ENCODE measurements at regions not wholly inside any gene's neighbourhood (a gene's known extent, or its start where the extent isn't known, plus 50 kb on each side); places are given as distances from the start of the nearest gene placed in this dataset.

DNA sequence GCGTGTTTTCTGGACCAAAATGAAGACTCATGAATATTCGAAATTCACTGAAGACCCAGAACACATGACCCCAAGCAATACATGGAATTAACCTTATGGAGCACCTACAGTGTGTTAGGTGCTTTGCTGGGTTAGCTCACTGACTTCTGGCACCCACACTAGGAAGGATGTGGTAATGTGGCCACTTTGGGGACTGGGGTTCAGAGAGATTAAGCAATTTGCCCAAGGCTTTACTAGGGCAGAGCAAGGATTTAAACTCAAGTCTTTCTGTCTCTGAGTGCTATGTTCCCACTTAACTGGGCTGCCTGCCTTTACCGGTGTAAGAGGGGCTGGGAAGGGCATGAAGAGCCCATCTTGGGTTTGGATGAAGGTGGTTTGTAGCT, 162.0 kb upstream of the ATP6AP2 start:
- peak in 1 of 3 donors; percentile 2 for DNase-seq
- H3K4me3 ChIP-seq (ENCODE audit: insufficient read depth, low read depth, low read length, poor library complexity, severe bottlenecking): no peak overlapping the region

DNA sequence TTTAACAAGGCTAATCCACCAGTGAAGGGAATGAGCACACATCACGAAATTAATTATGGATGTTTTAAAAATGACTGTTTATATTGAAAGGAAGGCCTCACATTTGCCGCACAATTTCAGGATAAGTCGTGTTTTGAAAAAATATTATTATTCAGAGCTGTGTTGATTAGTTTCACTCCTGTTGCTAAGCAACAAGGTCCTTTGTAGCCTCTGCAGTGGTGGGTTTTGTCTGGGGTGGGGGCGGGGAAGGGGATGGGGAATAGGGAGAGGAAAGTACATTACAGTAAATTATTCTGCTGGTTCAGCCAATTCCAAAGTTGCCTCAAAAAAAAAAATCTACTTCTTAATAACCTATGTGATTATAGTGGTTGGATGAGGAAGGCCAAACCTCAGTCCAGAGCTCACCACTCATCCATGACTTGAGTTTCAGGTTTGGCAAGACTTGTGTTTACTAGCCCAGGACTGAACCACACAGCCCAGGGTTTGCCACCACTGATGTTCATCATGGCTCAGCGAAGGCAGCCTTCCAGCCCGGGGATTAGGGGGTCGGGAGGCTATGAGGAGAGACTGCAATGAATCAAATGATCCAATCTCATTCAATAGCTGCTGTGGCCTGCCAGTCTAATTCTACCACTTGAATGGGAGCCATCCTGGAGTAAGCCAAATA, 162.5 kb upstream of the ATP6AP2 start:
- no peaks in the 10 kb centered on the region for H3K4me1 ChIP-seq (ENCODE audit: control insufficient read depth, insufficient read depth, low read length, poor library complexity, severe bottlenecking)
- H3K36me3 ChIP-seq (ENCODE audit: control insufficient read depth, insufficient read depth, low read length): no peaks in the 10 kb centered on the region
- H3K27ac ChIP-seq (ENCODE audit: insufficient read depth, low read length, poor library complexity, severe bottlenecking): no peak overlapping the region
- no peak for DNase-seq
- no peak overlapping the region for H3K4me3 ChIP-seq (ENCODE audit: insufficient read depth, low read depth, low read length, poor library complexity, severe bottlenecking)
- H3K27me3 ChIP-seq (replicated peaks; ENCODE audit: control insufficient read depth, insufficient read depth, low read length, poor library complexity, severe bottlenecking): no peaks in the 10 kb centered on the region
- H3K9me3 ChIP-seq (ENCODE audit: control insufficient read depth, low read length): no peaks in the 10 kb centered on the region

More for the DNA sequence above, 162.0 kb upstream of the ATP6AP2 start:
- Histone ChIP-seq H3K36me3 (ENCODE audit: control insufficient read depth, insufficient read depth, low read length) (no peaks in the 10 kb centered on the region), H3K27ac (ENCODE audit: insufficient read depth, low read length, poor library complexity, severe bottlenecking) (no peak overlapping the region), H3K4me1 (ENCODE audit: control insufficient read depth, insufficient read depth, low read length, poor library complexity, severe bottlenecking) (no peaks in the 10 kb centered on the region), H3K9me3 (ENCODE audit: control insufficient read depth, low read length) (no peaks in the 10 kb centered on the region), H3K27me3 (replicated peaks; ENCODE audit: control insufficient read depth, insufficient read depth, low read length, poor library complexity, severe bottlenecking) (no peaks in the 10 kb centered on the region)

DNA sequence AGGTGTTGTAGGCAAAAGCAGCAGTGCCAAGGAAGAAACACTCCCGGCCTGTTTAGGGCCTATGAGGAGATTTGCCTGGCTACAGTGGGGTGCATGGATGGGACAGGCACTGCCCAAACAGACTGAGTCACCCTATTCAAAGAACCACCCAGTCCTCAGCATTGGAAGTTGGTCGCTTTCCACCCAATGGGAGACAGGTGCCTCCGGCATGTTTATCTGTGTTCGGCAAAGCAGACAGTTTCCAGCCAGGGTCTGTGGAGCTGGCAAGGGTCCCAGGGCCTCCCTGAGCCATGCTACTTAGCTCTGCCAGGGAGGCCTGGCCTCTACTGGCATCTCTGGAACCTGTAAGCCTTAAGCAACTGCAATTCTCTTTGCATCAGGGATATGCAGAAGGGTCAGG, 165.1 kb upstream of the ATP6AP2 start:
- H3K4me1 ChIP-seq (ENCODE audit: control insufficient read depth, insufficient read depth, low read length, poor library complexity, severe bottlenecking): no peaks in the 10 kb centered on the region
- H3K36me3 ChIP-seq (ENCODE audit: control insufficient read depth, insufficient read depth, low read length): no peaks in the 10 kb centered on the region
- no peaks in the 10 kb centered on the region for H3K9me3 ChIP-seq (ENCODE audit: control insufficient read depth, low read length)
- H3K27me3 ChIP-seq (replicated peaks; ENCODE audit: control insufficient read depth, insufficient read depth, low read length, poor library complexity, severe bottlenecking): no peaks in the 10 kb centered on the region
- H3K4me3 ChIP-seq (ENCODE audit: insufficient read depth, low read depth, low read length, poor library complexity, severe bottlenecking): no peak overlapping the region
- no peak overlapping the region for H3K27ac ChIP-seq (ENCODE audit: insufficient read depth, low read length, poor library complexity, severe bottlenecking)
- no peak for DNase-seq

DNA sequence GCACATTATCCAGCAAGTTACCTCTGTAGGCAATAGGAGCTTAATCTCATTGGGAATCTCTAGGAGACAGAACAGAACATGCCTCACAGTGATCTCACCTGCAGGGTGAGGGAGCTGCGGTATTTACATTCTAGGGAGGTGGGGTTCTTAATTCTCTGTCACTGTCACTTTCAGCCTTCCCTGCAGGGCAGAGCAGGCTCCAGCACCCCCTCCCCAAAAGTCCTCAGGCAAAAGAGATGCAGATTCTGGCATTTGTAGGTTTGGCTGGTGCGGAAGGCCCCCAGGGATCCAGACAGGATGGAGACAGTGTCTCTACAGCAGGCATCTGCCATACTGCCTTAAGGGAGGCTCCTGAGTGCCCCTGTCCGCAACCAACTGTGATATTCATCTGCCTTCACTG, 166.4 kb upstream of the ATP6AP2 start:
- DNase-seq: no peak
- H3K27me3 ChIP-seq (replicated peaks; ENCODE audit: control insufficient read depth, insufficient read depth, low read length, poor library complexity, severe bottlenecking): no peaks in the 10 kb centered on the region

DNA sequence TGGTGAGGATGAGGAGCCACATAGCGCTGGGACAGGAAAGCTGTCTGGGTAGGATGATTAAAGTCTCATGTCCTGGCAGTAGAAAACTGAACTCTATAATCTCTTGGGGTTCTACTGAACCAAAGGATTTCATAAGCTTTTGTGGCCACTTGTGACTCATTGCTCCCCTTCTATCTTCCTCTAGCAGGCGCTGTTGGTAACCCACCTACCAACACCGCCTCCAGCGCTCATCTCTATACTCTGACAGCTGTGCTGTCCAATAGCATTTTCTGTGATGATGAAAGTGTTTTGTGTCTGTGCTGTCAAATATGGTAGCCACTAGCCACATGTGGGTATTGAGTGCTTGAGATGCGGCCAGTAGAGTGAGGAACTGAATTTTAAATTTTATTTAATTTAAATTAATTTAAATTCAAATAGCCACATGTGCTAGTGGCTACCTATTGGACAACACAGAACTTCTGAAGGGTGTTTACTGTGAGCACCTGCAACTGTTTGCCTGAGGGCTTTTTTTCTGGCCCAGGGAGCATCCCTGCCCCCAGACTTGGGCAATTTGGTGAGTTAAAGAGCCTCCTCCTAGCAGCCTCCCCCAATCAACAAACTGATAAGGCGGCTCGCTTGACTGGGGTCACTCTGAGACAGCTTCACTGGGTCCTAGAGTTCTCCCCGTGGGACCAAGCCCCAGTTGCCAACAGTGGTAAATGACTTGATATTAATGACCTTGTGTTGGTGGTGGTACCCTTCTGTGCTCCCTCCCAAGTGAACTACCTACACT, 169.2 kb upstream of the ATP6AP2 start:
- H3K9me3 ChIP-seq (ENCODE audit: control insufficient read depth, low read length): no peaks in the 10 kb centered on the region
- H3K27ac ChIP-seq (ENCODE audit: insufficient read depth, low read length, poor library complexity, severe bottlenecking): no peak overlapping the region
- H3K36me3 ChIP-seq (ENCODE audit: control insufficient read depth, insufficient read depth, low read length): no peaks in the 10 kb centered on the region
- no peaks in the 10 kb centered on the region for H3K27me3 ChIP-seq (replicated peaks; ENCODE audit: control insufficient read depth, insufficient read depth, low read length, poor library complexity, severe bottlenecking)
- H3K4me3 ChIP-seq (ENCODE audit: insufficient read depth, low read depth, low read length, poor library complexity, severe bottlenecking): no peak overlapping the region
- no peak for DNase-seq
- H3K4me1 ChIP-seq (ENCODE audit: control insufficient read depth, insufficient read depth, low read length, poor library complexity, severe bottlenecking): no peaks in the 10 kb centered on the region

More for the DNA sequence above, 166.4 kb upstream of the ATP6AP2 start:
- Histone ChIP-seq H3K36me3 (ENCODE audit: control insufficient read depth, insufficient read depth, low read length) (no peaks in the 10 kb centered on the region), H3K4me1 (ENCODE audit: control insufficient read depth, insufficient read depth, low read length, poor library complexity, severe bottlenecking) (no peaks in the 10 kb centered on the region), H3K9me3 (ENCODE audit: control insufficient read depth, low read length) (no peaks in the 10 kb centered on the region), H3K27ac (ENCODE audit: insufficient read depth, low read length, poor library complexity, severe bottlenecking) (no peak overlapping the region), H3K4me3 (ENCODE audit: insufficient read depth, low read depth, low read length, poor library complexity, severe bottlenecking) (no peak overlapping the region)

DNA sequence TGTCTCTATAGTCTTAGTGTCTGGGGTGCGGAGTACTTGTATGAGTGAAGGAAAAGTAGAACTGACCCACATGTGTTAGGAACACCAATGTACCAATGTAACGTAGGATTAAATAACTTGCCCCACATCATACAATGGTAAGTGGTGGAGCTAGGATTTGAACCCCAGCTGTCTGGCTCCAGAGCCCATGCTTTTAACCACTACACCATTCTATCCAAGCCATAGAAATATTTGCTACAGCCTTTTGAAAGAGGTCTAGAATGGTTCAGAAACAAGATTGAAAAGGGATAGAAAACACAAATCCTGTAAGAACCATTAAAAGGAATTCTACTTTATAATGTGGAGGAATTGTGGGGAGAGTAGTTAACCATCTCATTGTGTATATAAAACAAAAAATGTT, 169.9 kb upstream of the ATP6AP2 start:
- no peaks in the 10 kb centered on the region for H3K4me1 ChIP-seq (ENCODE audit: control insufficient read depth, insufficient read depth, low read length, poor library complexity, severe bottlenecking)
- no peaks in the 10 kb centered on the region for H3K27me3 ChIP-seq (replicated peaks; ENCODE audit: control insufficient read depth, insufficient read depth, low read length, poor library complexity, severe bottlenecking)
- H3K9me3 ChIP-seq (ENCODE audit: control insufficient read depth, low read length): no peaks in the 10 kb centered on the region
- no peak overlapping the region for H3K27ac ChIP-seq (ENCODE audit: insufficient read depth, low read length, poor library complexity, severe bottlenecking)
- no peak overlapping the region for H3K4me3 ChIP-seq (ENCODE audit: insufficient read depth, low read depth, low read length, poor library complexity, severe bottlenecking)
- DNase-seq: no peak
- H3K36me3 ChIP-seq (ENCODE audit: control insufficient read depth, insufficient read depth, low read length): no peaks in the 10 kb centered on the region

DNA sequence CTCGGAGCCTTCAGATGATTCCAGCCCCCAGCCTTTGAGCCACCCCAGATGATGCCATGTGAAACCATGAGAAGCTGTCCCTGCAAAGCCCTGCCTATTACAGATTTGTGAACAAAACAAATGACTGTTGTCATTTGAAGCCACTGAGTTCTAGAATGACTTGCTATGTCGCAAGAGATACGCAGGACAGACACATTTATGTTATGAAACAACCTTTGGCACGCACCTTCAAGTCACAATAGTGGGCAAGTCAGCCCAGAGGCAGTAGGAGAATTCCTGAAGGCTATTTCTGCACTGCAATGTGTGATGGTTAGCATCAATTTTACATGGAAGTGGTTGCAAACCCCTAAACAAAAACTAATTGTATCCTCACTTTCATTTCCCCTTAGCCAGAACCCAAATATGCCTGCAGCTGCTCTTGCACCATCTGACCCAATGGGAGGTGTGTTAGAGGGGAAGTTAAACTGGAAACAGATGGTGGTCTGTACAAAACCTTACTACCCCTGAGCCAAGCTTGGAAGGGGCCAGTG, 174.4 kb upstream of the ATP6AP2 start:
- no peak overlapping the region for H3K4me3 ChIP-seq (ENCODE audit: insufficient read depth, low read depth, low read length, poor library complexity, severe bottlenecking)
- H3K9me3 ChIP-seq (ENCODE audit: control insufficient read depth, low read length): no peaks in the 10 kb centered on the region
- DNase-seq: no peak
- no peaks in the 10 kb centered on the region for H3K27me3 ChIP-seq (replicated peaks; ENCODE audit: control insufficient read depth, insufficient read depth, low read length, poor library complexity, severe bottlenecking)
- no peaks in the 10 kb centered on the region for H3K4me1 ChIP-seq (ENCODE audit: control insufficient read depth, insufficient read depth, low read length, poor library complexity, severe bottlenecking)
- no peaks in the 10 kb centered on the region for H3K36me3 ChIP-seq (ENCODE audit: control insufficient read depth, insufficient read depth, low read length)
- no peak overlapping the region for H3K27ac ChIP-seq (ENCODE audit: insufficient read depth, low read length, poor library complexity, severe bottlenecking)

DNA sequence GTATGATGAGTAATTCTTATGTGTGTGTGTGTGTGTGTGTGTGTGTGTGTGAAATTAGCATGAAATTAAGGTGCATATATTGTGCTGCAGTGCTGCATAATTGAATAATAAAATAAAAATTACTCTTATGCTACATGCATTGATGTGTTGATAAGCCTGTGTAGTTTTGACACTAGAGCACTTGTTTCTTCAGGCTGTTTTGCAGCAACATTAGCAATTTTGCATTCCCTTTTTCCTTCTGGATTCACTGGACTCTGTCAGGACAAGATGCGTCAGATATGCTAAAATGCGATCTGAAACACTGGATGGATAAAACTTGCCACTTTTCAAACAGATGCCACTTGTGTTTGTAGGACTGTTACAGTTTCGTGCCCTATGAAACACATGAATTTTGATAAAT, 175.4 kb upstream of the ATP6AP2 start:
- H3K36me3 ChIP-seq (ENCODE audit: control insufficient read depth, insufficient read depth, low read length): no peaks in the 10 kb centered on the region
- H3K27ac ChIP-seq (ENCODE audit: insufficient read depth, low read length, poor library complexity, severe bottlenecking): no peak overlapping the region
- no peak for DNase-seq
- H3K9me3 ChIP-seq (ENCODE audit: control insufficient read depth, low read length): no peaks in the 10 kb centered on the region
- no peaks in the 10 kb centered on the region for H3K27me3 ChIP-seq (replicated peaks; ENCODE audit: control insufficient read depth, insufficient read depth, low read length, poor library complexity, severe bottlenecking)
- no peaks in the 10 kb centered on the region for H3K4me1 ChIP-seq (ENCODE audit: control insufficient read depth, insufficient read depth, low read length, poor library complexity, severe bottlenecking)
- no peak overlapping the region for H3K4me3 ChIP-seq (ENCODE audit: insufficient read depth, low read depth, low read length, poor library complexity, severe bottlenecking)

DNA sequence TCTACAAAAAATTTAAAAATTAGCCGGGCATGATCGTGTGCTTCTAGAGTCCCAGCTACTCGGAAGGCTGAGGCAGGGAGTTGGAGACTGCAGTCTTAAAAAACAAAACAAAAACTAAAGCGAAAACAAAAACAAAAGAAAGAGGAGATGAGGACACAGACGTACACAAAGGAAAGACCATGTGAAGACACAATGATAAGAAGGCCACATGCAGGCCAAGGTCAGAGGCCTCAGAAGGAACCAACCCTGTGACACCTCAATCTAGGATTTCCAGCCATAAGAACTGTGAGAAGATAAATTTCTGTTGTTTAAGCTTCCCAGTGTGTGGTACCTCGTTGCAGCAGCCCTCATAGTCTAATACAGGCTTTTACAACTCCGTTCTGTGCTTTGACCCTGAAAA, 177.0 kb upstream of the ATP6AP2 start:
- Histone ChIP-seq H3K36me3 (ENCODE audit: control insufficient read depth, insufficient read depth, low read length) (no peaks in the 10 kb centered on the region), H3K9me3 (ENCODE audit: control insufficient read depth, low read length) (no peaks in the 10 kb centered on the region), H3K27ac (ENCODE audit: insufficient read depth, low read length, poor library complexity, severe bottlenecking) (no peak overlapping the region), H3K27me3 (replicated peaks; ENCODE audit: control insufficient read depth, insufficient read depth, low read length, poor library complexity, severe bottlenecking) (no peaks in the 10 kb centered on the region), H3K4me1 (ENCODE audit: control insufficient read depth, insufficient read depth, low read length, poor library complexity, severe bottlenecking) (no peaks in the 10 kb centered on the region), H3K4me3 (ENCODE audit: insufficient read depth, low read depth, low read length, poor library complexity, severe bottlenecking) (no peak overlapping the region)
- DNase-seq: no peak

DNA sequence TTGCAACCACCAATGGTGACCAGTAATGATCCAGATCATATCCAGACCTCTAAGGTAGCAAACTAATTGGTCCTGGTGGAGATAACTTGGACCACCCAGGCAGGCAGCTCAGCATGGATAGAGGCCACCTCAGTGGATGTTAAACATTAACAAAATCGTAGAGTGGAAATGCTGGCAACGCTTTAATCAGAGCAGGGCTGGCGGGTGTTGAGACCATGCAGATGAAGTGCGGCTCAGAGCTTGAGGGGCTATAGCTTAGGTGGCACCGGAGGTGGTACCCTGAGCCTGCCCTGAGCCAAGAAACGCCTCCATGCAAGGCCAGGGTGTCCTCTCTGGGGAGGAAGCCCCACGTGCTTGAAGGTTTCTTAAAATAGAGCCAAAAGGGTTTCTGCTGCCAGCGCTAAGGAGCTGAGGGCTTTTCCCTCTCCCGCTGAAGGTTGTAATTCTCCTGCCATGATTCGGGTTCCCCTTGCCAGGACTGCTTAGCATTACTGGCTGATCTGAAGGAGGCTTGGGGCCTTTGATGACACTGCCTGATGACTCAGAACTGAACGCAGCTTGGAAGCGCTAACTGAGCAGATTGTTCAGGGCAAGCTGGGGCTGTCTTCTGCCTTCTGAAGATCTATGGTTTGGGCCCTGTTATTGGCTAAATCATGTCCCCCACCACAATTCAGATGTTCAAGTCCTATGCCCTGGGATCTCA, 177.8 kb upstream of the ATP6AP2 start:
- no peak overlapping the region for H3K27ac ChIP-seq (ENCODE audit: insufficient read depth, low read length, poor library complexity, severe bottlenecking)
- no peak for DNase-seq
- H3K4me3 ChIP-seq (ENCODE audit: insufficient read depth, low read depth, low read length, poor library complexity, severe bottlenecking): no peak overlapping the region
- no peaks in the 10 kb centered on the region for H3K9me3 ChIP-seq (ENCODE audit: control insufficient read depth, low read length)
- no peaks in the 10 kb centered on the region for H3K27me3 ChIP-seq (replicated peaks; ENCODE audit: control insufficient read depth, insufficient read depth, low read length, poor library complexity, severe bottlenecking)
- H3K4me1 ChIP-seq (ENCODE audit: control insufficient read depth, insufficient read depth, low read length, poor library complexity, severe bottlenecking): no peaks in the 10 kb centered on the region
- H3K36me3 ChIP-seq (ENCODE audit: control insufficient read depth, insufficient read depth, low read length): no peaks in the 10 kb centered on the region

Data from effector memory CD4-positive, alpha-beta T cell (primary cell).